AG04450 (cell line): ENCODE measurements at regions not wholly inside any gene's neighbourhood (a gene's known extent, or its start where the extent isn't known, plus 50 kb on each side); places are given as distances from the start of the nearest gene placed in this dataset.
"Not testable (repeated sequence)": the region's sequence is repeated elsewhere in the genome, so short reads cannot be mapped to it uniquely, and the experiment has no call there.

Source experiments
- CTCF ChIA-PET: fragments of 300-600, 350-600 bp; formaldehyde crosslinking; extraction: SDS; loops from one replicate; lab custom pipeline; 2022; ENCODE audit warnings: antibody characterized with exemption, inconsistent platforms; lab: Charles Lee
- POLR2A ChIA-PET: fragments of 350-600 bp; formaldehyde crosslinking; extraction: SDS; loops from one replicate; lab custom pipeline; 2021; ENCODE audit warnings: antibody characterized with exemption, inconsistent platforms; lab: Yijun Ruan, JAX
- DNase-seq: peaks from one replicate; pipeline ENCODE4 v3.0.0-alpha.2; 2011; ENCODE audit warnings: low read depth, low spot score
- H3K27ac ChIP-seq: one replicate; pipeline ENCODE4 v1.5.1; 2012; ENCODE audit warnings: low read depth, low read length, control low read depth
- H3K27me3 ChIP-seq: one replicate; pipeline ENCODE4 v1.6.0; 2012; ENCODE audit warnings: low read length; ENCODE audit not compliant: control insufficient read depth, insufficient read depth
- H3K4me3 ChIP-seq: 2 replicates; pipeline ENCODE4 v1.5.1; 2011; ENCODE audit warnings: mild to moderate bottlenecking, low read depth, low read length, control low read depth
- H3K9me3 ChIP-seq: 2 replicates; pipeline ENCODE4 v1.5.1; 2012; ENCODE audit warnings: low read length; ENCODE audit not compliant: control insufficient read depth, insufficient read depth
- TF ChIP-seq, protein P1 (sequence below): IDR thresholded peaks from 2 replicates; pipeline ENCODE4 v1.5.1; 2011; ENCODE audit warnings: low read depth, low read length, control low read depth, inconsistent platforms

DNA sequence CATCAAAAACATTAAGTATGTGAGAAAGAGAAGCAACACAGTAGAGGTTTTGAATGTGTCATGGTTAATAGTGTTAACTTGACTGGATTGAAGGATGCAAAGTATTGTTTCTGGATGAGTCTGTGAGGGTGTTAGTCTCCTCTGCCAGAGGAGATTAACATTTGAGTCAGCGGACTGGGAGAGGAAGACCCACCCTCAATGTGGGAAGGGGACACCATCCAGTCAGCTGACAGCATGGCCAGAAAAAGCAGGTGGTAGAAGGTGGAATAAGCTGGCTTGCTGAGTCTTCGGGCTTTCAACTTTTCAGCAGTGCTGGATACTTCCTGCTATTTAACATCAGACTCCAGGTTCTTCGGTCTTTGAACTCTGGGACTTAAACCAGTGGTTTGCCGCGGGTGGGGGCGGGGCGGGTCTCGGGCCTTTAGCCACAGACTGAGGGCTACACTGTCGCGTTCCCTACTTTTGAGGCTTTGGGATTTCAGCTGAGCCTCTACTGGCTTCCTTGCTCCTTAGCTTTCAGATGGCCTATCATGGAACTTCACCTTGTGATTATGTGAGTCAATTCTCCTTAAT lies 309.9 kb upstream of the ST8SIA4 start:
- no peak overlapping the region for H3K4me3 ChIP-seq
- no peak for DNase-seq
- H3K27me3 ChIP-seq = no peaks in the 10 kb centered on the region
- TF ChIP-seq, protein P1, sequence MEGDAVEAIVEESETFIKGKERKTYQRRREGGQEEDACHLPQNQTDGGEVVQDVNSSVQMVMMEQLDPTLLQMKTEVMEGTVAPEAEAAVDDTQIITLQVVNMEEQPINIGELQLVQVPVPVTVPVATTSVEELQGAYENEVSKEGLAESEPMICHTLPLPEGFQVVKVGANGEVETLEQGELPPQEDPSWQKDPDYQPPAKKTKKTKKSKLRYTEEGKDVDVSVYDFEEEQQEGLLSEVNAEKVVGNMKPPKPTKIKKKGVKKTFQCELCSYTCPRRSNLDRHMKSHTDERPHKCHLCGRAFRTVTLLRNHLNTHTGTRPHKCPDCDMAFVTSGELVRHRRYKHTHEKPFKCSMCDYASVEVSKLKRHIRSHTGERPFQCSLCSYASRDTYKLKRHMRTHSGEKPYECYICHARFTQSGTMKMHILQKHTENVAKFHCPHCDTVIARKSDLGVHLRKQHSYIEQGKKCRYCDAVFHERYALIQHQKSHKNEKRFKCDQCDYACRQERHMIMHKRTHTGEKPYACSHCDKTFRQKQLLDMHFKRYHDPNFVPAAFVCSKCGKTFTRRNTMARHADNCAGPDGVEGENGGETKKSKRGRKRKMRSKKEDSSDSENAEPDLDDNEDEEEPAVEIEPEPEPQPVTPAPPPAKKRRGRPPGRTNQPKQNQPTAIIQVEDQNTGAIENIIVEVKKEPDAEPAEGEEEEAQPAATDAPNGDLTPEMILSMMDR = no peak
- peaks cover 8% of the 10 kb centered on the region for H3K9me3 ChIP-seq
- ChIA-PET CTCF (no interaction called here), POLR2A (no interaction called here)
- no peak overlapping the region for H3K27ac ChIP-seq

DNA sequence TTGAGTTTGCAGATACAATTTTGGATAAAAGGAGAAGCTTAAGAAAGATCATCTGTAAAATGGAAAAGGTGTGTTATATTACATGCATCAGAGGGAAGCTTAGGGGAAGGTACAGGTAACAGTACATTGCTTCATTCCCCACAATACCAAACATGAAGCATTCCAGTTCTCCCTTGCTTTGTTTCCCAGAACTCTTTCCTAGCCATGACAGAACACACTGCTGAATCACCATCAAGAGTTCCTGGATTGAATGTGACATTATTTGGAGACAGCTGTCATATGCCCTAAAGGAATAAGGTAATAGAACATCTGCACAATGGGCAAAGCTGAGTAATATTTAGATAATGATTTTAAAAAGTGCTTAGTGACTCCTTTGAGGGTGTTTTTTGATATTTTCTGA lies 303.5 kb upstream of the ST8SIA4 start:
- peaks cover 3% of the 10 kb centered on the region; the same call in 1 of the 2 replicates for H3K9me3 ChIP-seq

DNA sequence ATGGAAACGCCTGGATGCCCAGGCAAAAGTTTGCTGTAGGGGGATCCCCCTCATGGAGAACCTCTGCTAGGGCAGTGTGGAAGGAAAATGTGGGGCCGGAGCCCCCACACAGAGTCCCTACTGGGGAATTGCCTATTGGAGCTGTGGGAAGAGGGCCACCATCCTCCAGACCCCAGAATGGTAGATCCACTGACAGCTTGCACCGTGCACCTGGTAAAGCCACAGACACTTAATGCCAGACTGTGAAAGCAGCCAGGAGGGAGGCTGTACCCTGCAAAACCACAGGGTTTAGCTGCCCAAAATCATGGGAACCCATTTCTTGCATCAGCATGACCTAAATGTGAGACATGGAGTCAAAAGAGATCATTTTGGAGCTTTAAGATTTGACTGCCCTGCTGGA lies 302.0 kb upstream of the ST8SIA4 start:
- H3K27me3 ChIP-seq, H3K9me3 ChIP-seq, CTCF ChIA-PET, DNase-seq, POLR2A ChIA-PET, H3K27ac ChIP-seq, H3K4me3 ChIP-seq: not testable (repeated sequence)

More for the DNA sequence above, 303.5 kb upstream of the ST8SIA4 start:
- POLR2A ChIA-PET = no interaction called here
- no peak overlapping the region for H3K4me3 ChIP-seq
- TF ChIP-seq, protein P1 = no peak
- H3K27me3 ChIP-seq = no peaks in the 10 kb centered on the region
- CTCF ChIA-PET = no interaction called here
- no peak for DNase-seq
- H3K27ac ChIP-seq = no peak overlapping the region

DNA sequence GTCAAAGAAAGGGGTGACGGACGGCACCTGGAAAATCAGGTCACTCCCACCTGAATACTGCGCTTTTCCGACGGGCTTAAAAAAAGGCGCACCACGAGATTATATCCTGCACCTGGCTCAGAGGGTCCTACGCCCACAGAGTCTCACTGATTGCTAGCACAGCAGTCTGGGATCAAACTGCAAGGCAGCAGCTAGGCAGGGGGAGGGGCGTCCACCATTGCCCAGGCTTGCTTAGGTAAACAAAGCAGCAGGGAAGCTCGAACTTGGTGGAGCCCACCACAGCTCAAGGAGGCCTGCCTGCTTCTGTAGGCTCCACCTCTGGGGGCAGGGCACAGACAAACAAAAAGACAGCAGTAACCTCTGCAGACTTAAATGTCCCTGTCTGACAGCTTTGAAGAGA lies 277.3 kb upstream of the ST8SIA4 start:
- H3K27ac ChIP-seq, H3K4me3 ChIP-seq, H3K27me3 ChIP-seq, POLR2A ChIA-PET, DNase-seq, CTCF ChIA-PET: not testable (repeated sequence)
- H3K9me3 ChIP-seq = peaks cover 16% of the 10 kb centered on the region

DNA sequence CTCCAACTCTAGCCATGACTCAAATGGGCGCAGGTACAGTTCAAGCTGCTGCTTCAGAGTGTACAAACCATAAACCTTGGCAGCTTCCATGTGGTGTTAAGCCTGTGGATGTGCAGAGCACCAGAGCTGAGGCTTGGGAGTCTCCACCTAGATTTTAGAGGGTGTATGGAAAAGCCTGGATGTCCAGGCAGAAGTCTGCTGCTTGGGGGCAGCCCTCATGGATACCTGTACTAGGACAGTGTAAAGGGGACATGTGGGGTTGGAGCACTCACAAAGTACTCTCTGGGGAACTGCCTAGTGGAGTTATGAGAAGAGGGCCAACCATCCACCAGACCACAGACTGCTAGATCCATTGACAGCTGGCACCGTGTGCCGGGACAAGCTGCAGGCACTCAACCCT lies 273.5 kb upstream of the ST8SIA4 start:
- H3K27ac ChIP-seq = no peak overlapping the region
- no peaks in the 10 kb centered on the region for H3K27me3 ChIP-seq
- ChIA-PET POLR2A (no interaction called here), CTCF (no interaction called here)
- no peak overlapping the region for H3K4me3 ChIP-seq
- TF ChIP-seq, protein P1 = no peak
- H3K9me3 ChIP-seq = peaks cover 16% of the 10 kb centered on the region
- no peak for DNase-seq

DNA sequence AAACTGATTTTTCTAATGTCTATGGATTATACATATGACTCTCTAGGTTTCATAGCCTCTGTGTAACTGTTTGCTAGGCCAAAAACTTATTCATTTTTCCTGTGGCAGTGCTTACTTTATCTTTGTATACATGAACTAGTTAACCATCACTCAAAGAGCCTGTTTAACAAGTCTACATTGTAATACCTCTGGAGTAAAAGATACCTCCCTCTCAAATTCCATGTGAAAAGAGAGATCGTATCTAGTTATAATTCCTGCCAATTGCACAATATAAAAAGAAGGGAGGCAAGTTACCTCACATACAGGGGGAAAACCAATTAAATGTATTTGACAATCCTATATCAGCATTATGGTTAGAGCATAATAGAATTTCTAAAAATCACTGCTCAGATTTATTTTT lies 271.9 kb upstream of the ST8SIA4 start:
- no peak for DNase-seq
- Histone ChIP-seq H3K27me3 (no peaks in the 10 kb centered on the region), H3K4me3 (no peak overlapping the region), H3K27ac (no peak overlapping the region), H3K9me3 (peaks cover 16% of the 10 kb centered on the region)
- CTCF ChIA-PET = no interaction called here
- TF ChIP-seq, protein P1 = no peak
- POLR2A ChIA-PET = no interaction called here
